ENCODE measurements at regions not wholly inside any gene's neighbourhood (a gene's known extent, or its start where the extent isn't known, plus 50 kb on each side); places are given as distances from the start of the nearest gene placed in this dataset.
"Not testable (repeated sequence)": the region's sequence is repeated elsewhere in the genome, so short reads cannot be mapped to it uniquely, and the experiment has no call there.

DNA sequence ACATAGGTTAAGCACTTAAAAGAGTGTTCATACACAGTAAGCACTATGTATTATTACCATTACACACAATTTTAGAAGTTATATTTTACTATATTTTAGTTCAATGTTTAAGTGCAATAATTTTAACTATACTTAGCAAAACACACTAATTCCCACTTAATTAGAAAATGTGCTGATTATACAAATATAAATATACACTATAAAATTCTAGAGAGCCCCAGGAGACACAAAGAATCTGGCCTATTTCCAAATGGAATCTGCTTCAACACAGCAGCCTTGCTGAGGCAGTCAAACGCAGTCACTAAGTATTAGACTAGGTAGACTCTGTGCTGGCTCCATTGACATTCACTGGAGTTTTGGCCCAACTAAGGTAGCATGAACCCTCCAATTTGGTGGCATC, 160.9 kb downstream of the CETN3 start:
- no peaks in the 10 kb centered on the region for H4K20me1 ChIP-seq (ENCODE audit: low read depth, low read length)
- no peak overlapping the region for H2AFZ ChIP-seq (ENCODE audit: low read depth, low read length, severe bottlenecking)
- H3K36me3 ChIP-seq (ENCODE audit: low read length), result no peaks in the 10 kb centered on the region
- no peaks in the 10 kb centered on the region for H3K27me3 ChIP-seq (ENCODE audit: low read length)
- H3K4me2 ChIP-seq (ENCODE audit: low read depth, low read length, poor library complexity, severe bottlenecking), result no peak overlapping the region
- H3K9me2 ChIP-seq (replicated peaks; ENCODE audit: insufficient read depth, low read length), result no peaks in the 10 kb centered on the region
- H3K4me3 ChIP-seq (ENCODE audit: insufficient read depth, low read length, poor library complexity, severe bottlenecking), result no peak overlapping the region
- no peak for TF ChIP-seq CTCF (IDR thresholded peaks at IDR 0.05; ENCODE audit: insufficient read depth, low read length, poor library complexity, severe bottlenecking)
- no peak for TF ChIP-seq EZH2phosphoT487 (conservative IDR thresholded peaks at IDR 0.05; ENCODE audit: low read length)
- H3K27ac ChIP-seq (ENCODE audit: low read depth, low read length), result no peak overlapping the region
- H3K9me3 ChIP-seq (ENCODE audit: insufficient read depth, low read length), result no peaks in the 10 kb centered on the region
- no peak overlapping the region for H3K9ac ChIP-seq (ENCODE audit: low read length)
- no peaks in the 10 kb centered on the region for H3F3A ChIP-seq (ENCODE audit: insufficient read depth)
- H3K79me2 ChIP-seq (ENCODE audit: insufficient read depth, low read length), result no peaks in the 10 kb centered on the region

DNA sequence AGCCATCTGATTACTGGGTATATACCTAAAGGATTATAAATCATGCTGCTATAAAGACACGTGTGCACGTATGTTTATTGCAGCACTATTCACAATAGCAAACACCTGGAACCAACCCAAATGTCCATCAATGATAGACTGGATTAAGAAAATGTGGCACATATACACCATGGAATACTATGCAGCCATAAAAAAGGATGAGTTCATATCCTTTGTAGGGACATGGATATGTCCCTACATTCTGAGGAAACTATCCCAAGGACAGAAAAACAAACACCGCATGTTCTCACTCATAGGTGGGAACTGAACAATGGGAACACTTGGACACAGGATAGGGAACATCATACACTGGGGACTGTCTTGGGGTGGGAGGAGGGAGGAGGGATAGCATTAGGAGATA, 165.7 kb downstream of the CETN3 start:
- not testable (repeated sequence) for H3K4me2 ChIP-seq (ENCODE audit: low read depth, low read length, poor library complexity, severe bottlenecking); H3K79me2 ChIP-seq (ENCODE audit: insufficient read depth, low read length); H3K4me3 ChIP-seq (ENCODE audit: insufficient read depth, low read length, poor library complexity, severe bottlenecking); H3K9ac ChIP-seq (ENCODE audit: low read length); H3K27me3 ChIP-seq (ENCODE audit: low read length); H2AFZ ChIP-seq (ENCODE audit: low read depth, low read length, severe bottlenecking); H4K20me1 ChIP-seq (ENCODE audit: low read depth, low read length); H3K9me3 ChIP-seq (ENCODE audit: insufficient read depth, low read length); H3K27ac ChIP-seq (ENCODE audit: low read depth, low read length); H3K36me3 ChIP-seq (ENCODE audit: low read length); H3K9me2 ChIP-seq (replicated peaks; ENCODE audit: insufficient read depth, low read length); H3F3A ChIP-seq (ENCODE audit: insufficient read depth)

GRCh38 chr5:90233476-90233875, 176.1 kb downstream of the CETN3 start:
- H3K9me3 ChIP-seq (ENCODE audit: insufficient read depth, low read length), result no peaks in the 10 kb centered on the region
- no peaks in the 10 kb centered on the region for H3F3A ChIP-seq (ENCODE audit: insufficient read depth)
- no peaks in the 10 kb centered on the region for H3K9me2 ChIP-seq (replicated peaks; ENCODE audit: insufficient read depth, low read length)
- H3K27ac ChIP-seq (ENCODE audit: low read depth, low read length), result no peak overlapping the region
- H4K20me1 ChIP-seq (ENCODE audit: low read depth, low read length), result no peaks in the 10 kb centered on the region
- no peak overlapping the region for H3K4me3 ChIP-seq (ENCODE audit: insufficient read depth, low read length, poor library complexity, severe bottlenecking)
- H2AFZ ChIP-seq (ENCODE audit: low read depth, low read length, severe bottlenecking), result no peak overlapping the region
- H3K79me2 ChIP-seq (ENCODE audit: insufficient read depth, low read length), result no peaks in the 10 kb centered on the region
- H3K36me3 ChIP-seq (ENCODE audit: low read length), result no peaks in the 10 kb centered on the region
- no peak overlapping the region for H3K4me2 ChIP-seq (ENCODE audit: low read depth, low read length, poor library complexity, severe bottlenecking)
- TF ChIP-seq CTCF (IDR thresholded peaks at IDR 0.05; ENCODE audit: insufficient read depth, low read length, poor library complexity, severe bottlenecking), result no peak
- no peak for TF ChIP-seq EZH2phosphoT487 (conservative IDR thresholded peaks at IDR 0.05; ENCODE audit: low read length)
- no peak overlapping the region for H3K9ac ChIP-seq (ENCODE audit: low read length)
- H3K27me3 ChIP-seq (ENCODE audit: low read length), result no peaks in the 10 kb centered on the region

GRCh38 chr5:90231688-90232087, 177.9 kb downstream of the CETN3 start:
- Histone ChIP-seq H3K27me3 (ENCODE audit: low read length) (no peaks in the 10 kb centered on the region), H3K9me2 (replicated peaks; ENCODE audit: insufficient read depth, low read length) (no peaks in the 10 kb centered on the region), H3K36me3 (ENCODE audit: low read length) (no peaks in the 10 kb centered on the region), H3F3A (ENCODE audit: insufficient read depth) (no peaks in the 10 kb centered on the region), H3K9ac (ENCODE audit: low read length) (no peak overlapping the region), H3K4me3 (ENCODE audit: insufficient read depth, low read length, poor library complexity, severe bottlenecking) (no peak overlapping the region), H3K4me2 (ENCODE audit: low read depth, low read length, poor library complexity, severe bottlenecking) (no peak overlapping the region), H2AFZ (ENCODE audit: low read depth, low read length, severe bottlenecking) (no peak overlapping the region), H3K9me3 (ENCODE audit: insufficient read depth, low read length) (no peaks in the 10 kb centered on the region), H3K27ac (ENCODE audit: low read depth, low read length) (no peak overlapping the region), H4K20me1 (ENCODE audit: low read depth, low read length) (no peaks in the 10 kb centered on the region), H3K79me2 (ENCODE audit: insufficient read depth, low read length) (no peaks in the 10 kb centered on the region)
- TF ChIP-seq CTCF (IDR thresholded peaks at IDR 0.05; ENCODE audit: insufficient read depth, low read length, poor library complexity, severe bottlenecking) (no peak), EZH2phosphoT487 (conservative IDR thresholded peaks at IDR 0.05; ENCODE audit: low read length) (no peak)

Measured in SU-DHL-6 (cell line).